Hematopoietic multipotent progenitor cell treated with erythropoietin and hydrocortisone succinate and interleukin-3 and kit ligand, for 6 days (in vitro differentiated cells): ENCODE measurements at regions not wholly inside any gene's neighbourhood (a gene's known extent, or its start where the extent isn't known, plus 50 kb on each side); places are given as distances from the start of the nearest gene placed in this dataset.
A peak's percentile ranks its signal among the peaks of the same experiment; 100 is the strongest.

Source experiments
- DNase-seq: peaks from one replicate; pipeline ENCODE4 v3.0.0-alpha.2; 2015

- DNase-seq, result no peak
Observed at GRCh38 chr18:61616111-61616610, 276.6 kb downstream of the RNF152 start.

GRCh38 chr18:61612517-61612916, 279.3 kb downstream of the CDH20 start:
- DNase-seq, result peak; percentile 2

- no peak for DNase-seq
Observed at GRCh38 chr18:61609131-61609530, 275.9 kb downstream of the CDH20 start.

GRCh38 chr18:61608316-61608715, 275.1 kb downstream of the CDH20 start:
- DNase-seq, result no peak

- DNase-seq, result no peak
Observed at GRCh38 chr18:61607867-61608266, 274.6 kb downstream of the CDH20 start.

- peak; percentile 62 for DNase-seq
Observed at GRCh38 chr18:61606759-61607158, 273.5 kb downstream of the CDH20 start.

- DNase-seq, result no peak
Observed at GRCh38 chr18:61606068-61606660, 272.9 kb downstream of the CDH20 start.

GRCh38 chr18:61605376-61606067, 272.3 kb downstream of the CDH20 start:
- no peak for DNase-seq
